ENCODE measurements at regions not wholly inside any gene's neighbourhood (a gene's known extent, or its start where the extent isn't known, plus 50 kb on each side); places are given as distances from the start of the nearest gene placed in this dataset.

DNA sequence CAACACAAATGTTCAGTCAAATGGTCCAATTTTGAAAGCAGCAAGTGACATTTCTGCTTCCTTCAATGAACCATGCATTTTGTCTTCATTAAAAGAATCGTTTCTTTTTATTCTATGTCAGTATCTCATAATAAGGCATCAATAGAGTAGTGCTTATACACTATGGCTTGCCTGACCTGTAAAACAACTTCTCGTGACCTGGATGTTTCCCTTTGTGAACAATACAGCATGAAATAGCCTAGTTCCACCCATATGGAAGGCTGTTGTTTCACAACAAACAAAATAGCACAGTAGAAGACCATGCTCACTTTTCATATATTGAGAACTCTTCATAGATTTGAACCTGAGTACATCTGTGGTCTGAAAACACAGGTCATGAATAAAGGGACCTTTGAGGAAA lies 104.3 kb upstream of the PIK3C3 start:
- TF ChIP-seq SP1 (IDR thresholded peaks at IDR 0.05) (no peak), ELF4 (IDR thresholded peaks at IDR 0.05) (no peak), FOXA1 (IDR thresholded peaks at IDR 0.05) (no peak), TARDBP (IDR thresholded peaks at IDR 0.05) (no peak), HDGF (IDR thresholded peaks at IDR 0.05; ENCODE audit: borderline replicate concordance) (no peak), ZNF384 (IDR thresholded peaks at IDR 0.05) (no peak), SUZ12 (IDR thresholded peaks at IDR 0.05) (no peak)
- TF ChIP-seq, protein P1, sequence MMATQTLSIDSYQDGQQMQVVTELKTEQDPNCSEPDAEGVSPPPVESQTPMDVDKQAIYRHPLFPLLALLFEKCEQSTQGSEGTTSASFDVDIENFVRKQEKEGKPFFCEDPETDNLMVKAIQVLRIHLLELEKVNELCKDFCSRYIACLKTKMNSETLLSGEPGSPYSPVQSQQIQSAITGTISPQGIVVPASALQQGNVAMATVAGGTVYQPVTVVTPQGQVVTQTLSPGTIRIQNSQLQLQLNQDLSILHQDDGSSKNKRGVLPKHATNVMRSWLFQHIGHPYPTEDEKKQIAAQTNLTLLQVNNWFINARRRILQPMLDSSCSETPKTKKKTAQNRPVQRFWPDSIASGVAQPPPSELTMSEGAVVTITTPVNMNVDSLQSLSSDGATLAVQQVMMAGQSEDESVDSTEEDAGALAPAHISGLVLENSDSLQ (IDR thresholded peaks at IDR 0.05), result no peak

All from HEK293T (cell line).